ENCODE measurements at regions not wholly inside any gene's neighbourhood (a gene's known extent, or its start where the extent isn't known, plus 50 kb on each side); places are given as distances from the start of the nearest gene placed in this dataset.

GRCh38 chr1:234851450-234852438 is 241.8 kb upstream of the IRF2BP2 start (continued):
- TF ChIP-seq, protein P1, sequence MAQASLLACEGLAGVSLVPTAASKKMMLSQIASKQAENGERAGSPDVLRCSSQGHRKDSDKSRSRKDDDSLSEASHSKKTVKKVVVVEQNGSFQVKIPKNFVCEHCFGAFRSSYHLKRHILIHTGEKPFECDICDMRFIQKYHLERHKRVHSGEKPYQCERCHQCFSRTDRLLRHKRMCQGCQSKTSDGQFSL (CRISPR knock-in tag; IDR thresholded peaks at IDR 0.05) = no peak
- TF ChIP-seq, protein P1 (tag; IDR thresholded peaks at IDR 0.05) = 0 out of 4 replicates have a peak, but pooled peaks of 1 of the 2 experiments have one; percentile 47
- TF ChIP-seq PRPF4 (IDR thresholded peaks at IDR 0.05; ENCODE audit: insufficient read depth, low read depth, low read length, poor library complexity, severe bottlenecking) (no peak), SIN3B (IDR thresholded peaks at IDR 0.05; ENCODE audit: low read depth) (no peak), CTBP1 (IDR thresholded peaks at IDR 0.05; ENCODE audit: borderline replicate concordance) (peak; percentile 95), UBTF (IDR thresholded peaks at IDR 0.05; ENCODE audit: borderline replicate concordance in 1 of 2, low read depth in 2 of 2, low read length in 2 of 2) (no peak), ZC3H4 (CRISPR knock-in tag; IDR thresholded peaks at IDR 0.05; ENCODE audit: borderline replicate concordance) (no peak), ZNF589 (CRISPR knock-in tag; IDR thresholded peaks at IDR 0.05; ENCODE audit: low read depth) (0 out of 2 replicates have a peak, but pooled peaks have one; percentile 54), PHB2 (IDR thresholded peaks at IDR 0.05; ENCODE audit: low read depth) (no peak)
- TF ChIP-seq, protein P2, sequence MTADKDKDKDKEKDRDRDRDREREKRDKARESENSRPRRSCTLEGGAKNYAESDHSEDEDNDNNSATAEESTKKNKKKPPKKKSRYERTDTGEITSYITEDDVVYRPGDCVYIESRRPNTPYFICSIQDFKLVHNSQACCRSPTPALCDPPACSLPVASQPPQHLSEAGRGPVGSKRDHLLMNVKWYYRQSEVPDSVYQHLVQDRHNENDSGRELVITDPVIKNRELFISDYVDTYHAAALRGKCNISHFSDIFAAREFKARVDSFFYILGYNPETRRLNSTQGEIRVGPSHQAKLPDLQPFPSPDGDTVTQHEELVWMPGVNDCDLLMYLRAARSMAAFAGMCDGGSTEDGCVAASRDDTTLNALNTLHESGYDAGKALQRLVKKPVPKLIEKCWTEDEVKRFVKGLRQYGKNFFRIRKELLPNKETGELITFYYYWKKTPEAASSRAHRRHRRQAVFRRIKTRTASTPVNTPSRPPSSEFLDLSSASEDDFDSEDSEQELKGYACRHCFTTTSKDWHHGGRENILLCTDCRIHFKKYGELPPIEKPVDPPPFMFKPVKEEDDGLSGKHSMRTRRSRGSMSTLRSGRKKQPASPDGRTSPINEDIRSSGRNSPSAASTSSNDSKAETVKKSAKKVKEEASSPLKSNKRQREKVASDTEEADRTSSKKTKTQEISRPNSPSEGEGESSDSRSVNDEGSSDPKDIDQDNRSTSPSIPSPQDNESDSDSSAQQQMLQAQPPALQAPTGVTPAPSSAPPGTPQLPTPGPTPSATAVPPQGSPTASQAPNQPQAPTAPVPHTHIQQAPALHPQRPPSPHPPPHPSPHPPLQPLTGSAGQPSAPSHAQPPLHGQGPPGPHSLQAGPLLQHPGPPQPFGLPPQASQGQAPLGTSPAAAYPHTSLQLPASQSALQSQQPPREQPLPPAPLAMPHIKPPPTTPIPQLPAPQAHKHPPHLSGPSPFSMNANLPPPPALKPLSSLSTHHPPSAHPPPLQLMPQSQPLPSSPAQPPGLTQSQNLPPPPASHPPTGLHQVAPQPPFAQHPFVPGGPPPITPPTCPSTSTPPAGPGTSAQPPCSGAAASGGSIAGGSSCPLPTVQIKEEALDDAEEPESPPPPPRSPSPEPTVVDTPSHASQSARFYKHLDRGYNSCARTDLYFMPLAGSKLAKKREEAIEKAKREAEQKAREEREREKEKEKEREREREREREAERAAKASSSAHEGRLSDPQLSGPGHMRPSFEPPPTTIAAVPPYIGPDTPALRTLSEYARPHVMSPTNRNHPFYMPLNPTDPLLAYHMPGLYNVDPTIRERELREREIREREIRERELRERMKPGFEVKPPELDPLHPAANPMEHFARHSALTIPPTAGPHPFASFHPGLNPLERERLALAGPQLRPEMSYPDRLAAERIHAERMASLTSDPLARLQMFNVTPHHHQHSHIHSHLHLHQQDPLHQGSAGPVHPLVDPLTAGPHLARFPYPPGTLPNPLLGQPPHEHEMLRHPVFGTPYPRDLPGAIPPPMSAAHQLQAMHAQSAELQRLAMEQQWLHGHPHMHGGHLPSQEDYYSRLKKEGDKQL (CRISPR knock-in tag; IDR thresholded peaks at IDR 0.05; ENCODE audit: borderline replicate concordance) = no peak
- TF ChIP-seq, protein P3, sequence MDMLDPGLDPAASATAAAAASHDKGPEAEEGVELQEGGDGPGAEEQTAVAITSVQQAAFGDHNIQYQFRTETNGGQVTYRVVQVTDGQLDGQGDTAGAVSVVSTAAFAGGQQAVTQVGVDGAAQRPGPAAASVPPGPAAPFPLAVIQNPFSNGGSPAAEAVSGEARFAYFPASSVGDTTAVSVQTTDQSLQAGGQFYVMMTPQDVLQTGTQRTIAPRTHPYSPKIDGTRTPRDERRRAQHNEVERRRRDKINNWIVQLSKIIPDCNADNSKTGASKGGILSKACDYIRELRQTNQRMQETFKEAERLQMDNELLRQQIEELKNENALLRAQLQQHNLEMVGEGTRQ (CRISPR knock-in tag; IDR thresholded peaks at IDR 0.05) = no peak
- TF ChIP-seq, protein P4, sequence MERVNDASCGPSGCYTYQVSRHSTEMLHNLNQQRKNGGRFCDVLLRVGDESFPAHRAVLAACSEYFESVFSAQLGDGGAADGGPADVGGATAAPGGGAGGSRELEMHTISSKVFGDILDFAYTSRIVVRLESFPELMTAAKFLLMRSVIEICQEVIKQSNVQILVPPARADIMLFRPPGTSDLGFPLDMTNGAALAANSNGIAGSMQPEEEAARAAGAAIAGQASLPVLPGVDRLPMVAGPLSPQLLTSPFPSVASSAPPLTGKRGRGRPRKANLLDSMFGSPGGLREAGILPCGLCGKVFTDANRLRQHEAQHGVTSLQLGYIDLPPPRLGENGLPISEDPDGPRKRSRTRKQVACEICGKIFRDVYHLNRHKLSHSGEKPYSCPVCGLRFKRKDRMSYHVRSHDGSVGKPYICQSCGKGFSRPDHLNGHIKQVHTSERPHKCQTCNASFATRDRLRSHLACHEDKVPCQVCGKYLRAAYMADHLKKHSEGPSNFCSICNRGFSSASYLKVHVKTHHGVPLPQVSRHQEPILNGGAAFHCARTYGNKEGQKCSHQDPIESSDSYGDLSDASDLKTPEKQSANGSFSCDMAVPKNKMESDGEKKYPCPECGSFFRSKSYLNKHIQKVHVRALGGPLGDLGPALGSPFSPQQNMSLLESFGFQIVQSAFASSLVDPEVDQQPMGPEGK (CRISPR knock-in tag; IDR thresholded peaks at IDR 0.05; ENCODE audit: borderline replicate concordance) = 0 out of 2 replicates have a peak, but pooled peaks have one; percentile 13

Data from K562 (cell line).